ENCODE measurements at regions not wholly inside any gene's neighbourhood (a gene's known extent, or its start where the extent isn't known, plus 50 kb on each side); places are given as distances from the start of the nearest gene placed in this dataset.
"Not testable (repeated sequence)": the region's sequence is repeated elsewhere in the genome, so short reads cannot be mapped to it uniquely, and the experiment has no call there.

DNA sequence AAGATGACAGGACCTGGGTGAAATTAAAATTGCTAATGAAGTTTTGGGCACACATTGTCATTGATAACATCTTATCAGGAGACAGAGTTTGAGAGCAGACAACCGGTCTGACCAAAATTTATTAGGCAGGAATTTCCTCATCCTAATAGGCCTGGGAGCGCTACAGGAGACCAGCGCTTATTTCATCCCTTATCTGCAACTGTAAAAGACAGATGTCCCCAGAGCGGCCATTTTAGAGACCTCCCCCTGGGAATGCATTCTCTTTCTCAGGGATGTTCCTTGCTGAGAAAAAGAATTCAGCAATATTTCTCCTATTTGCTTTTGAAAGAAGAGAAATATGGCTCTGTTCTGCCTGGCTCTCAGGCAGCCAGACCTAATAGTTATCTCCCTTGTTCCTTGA lies 504.2 kb upstream of the PCDH7 start:
- ATAC-seq; H3K36me3 ChIP-seq (ENCODE audit: control insufficient read depth in 1 of 2, insufficient read depth in 2 of 2, low read length in 2 of 2); intact Hi-C loops (cut with micrococcal nuclease); DNase-seq (ENCODE audit: low read depth, low spot score); H3K4me2 ChIP-seq (ENCODE audit: low read length); H3K4me1 ChIP-seq (ENCODE audit: control insufficient read depth in 1 of 2, insufficient read depth in 2 of 2, low read length in 2 of 2); BruUV-seq (replicated peaks); CTCF ChIA-PET; H3K27ac ChIP-seq (ENCODE audit: low read depth, low read length); H4K20me1 ChIP-seq (ENCODE audit: insufficient read depth); H2AFZ ChIP-seq (ENCODE audit: low read depth, low read length, poor library complexity, severe bottlenecking); POLR2A ChIA-PET; RAD21 ChIA-PET (ENCODE audit: low non-redundant PET in 1 of 2, low total read pairs in 2 of 2, uncharacterized antibody in 2 of 2, unreplicated experiment in 2 of 2); H3K4me3 ChIP-seq (replicated peaks in 1 of 2; ENCODE audit: low read depth in 1 of 2, low read length in 2 of 2); H3K79me2 ChIP-seq (ENCODE audit: insufficient read depth, low read length); H3K9me3 ChIP-seq (ENCODE audit: control insufficient read depth in 1 of 2, insufficient read depth in 1 of 2, low read depth in 1 of 2, low read length in 2 of 2); H3K9me2 ChIP-seq (ENCODE audit: insufficient read depth); H3K9ac ChIP-seq (ENCODE audit: low read length); H3K27me3 ChIP-seq (ENCODE audit: insufficient read depth, low read length): not testable (repeated sequence)
- peak; percentile 65; the same call in 1 of the 2 replicates for TF ChIP-seq CBX3 (IDR thresholded peaks at IDR 0.05; ENCODE audit: low read depth)

DNA sequence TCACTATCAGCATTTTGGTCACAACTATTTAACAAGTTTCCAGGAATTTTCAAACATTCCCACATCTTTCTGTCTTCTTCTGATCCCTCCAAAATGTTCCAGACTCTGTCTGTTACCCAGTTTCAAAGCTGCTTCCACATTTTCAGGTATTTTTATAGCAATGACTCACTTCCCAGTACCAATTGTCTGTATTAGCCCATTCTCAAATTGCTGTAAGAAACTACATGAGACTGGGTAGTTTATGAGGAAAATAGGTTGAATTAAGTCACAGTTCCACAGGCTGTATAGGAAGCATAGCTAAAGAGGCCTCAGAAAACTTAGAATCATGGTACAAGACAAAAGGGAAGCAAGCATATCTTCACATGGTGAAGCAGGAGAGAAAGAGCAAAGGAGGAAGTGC lies 475.0 kb upstream of the PCDH7 start:
- Histone ChIP-seq H3K27me3 (ENCODE audit: insufficient read depth, low read length) (no peaks in the 10 kb centered on the region), H3K36me3 (ENCODE audit: control insufficient read depth in 1 of 2, insufficient read depth in 2 of 2, low read length in 2 of 2) (no peaks in the 10 kb centered on the region), H3K9me3 (ENCODE audit: control insufficient read depth in 1 of 2, insufficient read depth in 1 of 2, low read depth in 1 of 2, low read length in 2 of 2) (no peaks in the 10 kb centered on the region), H3K4me3 (replicated peaks in 1 of 2; ENCODE audit: low read depth in 1 of 2, low read length in 2 of 2) (no peak overlapping the region), H3K27ac (ENCODE audit: low read depth, low read length) (no peak overlapping the region), H3K4me1 (ENCODE audit: control insufficient read depth in 1 of 2, insufficient read depth in 2 of 2, low read length in 2 of 2) (no peaks in the 10 kb centered on the region), H2AFZ (ENCODE audit: low read depth, low read length, poor library complexity, severe bottlenecking) (no peak overlapping the region), H3K4me2 (ENCODE audit: low read length) (no peak overlapping the region), H3K9me2 (ENCODE audit: insufficient read depth) (0 out of 2 replicates have a peak, but pooled peaks cover 3% of the 10 kb centered on the region), H3K9ac (ENCODE audit: low read length) (no peak overlapping the region), H3K79me2 (ENCODE audit: insufficient read depth, low read length) (no peaks in the 10 kb centered on the region), H4K20me1 (ENCODE audit: insufficient read depth) (no peaks in the 10 kb centered on the region)
- ChIA-PET CTCF (no interaction called here), POLR2A (no interaction called here), RAD21 (ENCODE audit: low non-redundant PET in 1 of 2, low total read pairs in 2 of 2, uncharacterized antibody in 2 of 2, unreplicated experiment in 2 of 2) (no interaction called here)
- DNase-seq (ENCODE audit: low read depth, low spot score): no peak
- BruUV-seq (replicated peaks): no TSS peak
- ATAC-seq: no peak
- intact Hi-C loops (cut with micrococcal nuclease): no loop called here
- no peak for TF ChIP-seq REST (IDR thresholded peaks at IDR 0.05; ENCODE audit: low read depth)

All from HCT116 (cell line).